ENCODE measurements at regions not wholly inside any gene's neighbourhood (a gene's known extent, or its start where the extent isn't known, plus 50 kb on each side); places are given as distances from the start of the nearest gene placed in this dataset.
A peak's percentile ranks its signal among the peaks of the same experiment; 100 is the strongest.
"Not testable (repeated sequence)": the region's sequence is repeated elsewhere in the genome, so short reads cannot be mapped to it uniquely, and the experiment has no call there.

DNA sequence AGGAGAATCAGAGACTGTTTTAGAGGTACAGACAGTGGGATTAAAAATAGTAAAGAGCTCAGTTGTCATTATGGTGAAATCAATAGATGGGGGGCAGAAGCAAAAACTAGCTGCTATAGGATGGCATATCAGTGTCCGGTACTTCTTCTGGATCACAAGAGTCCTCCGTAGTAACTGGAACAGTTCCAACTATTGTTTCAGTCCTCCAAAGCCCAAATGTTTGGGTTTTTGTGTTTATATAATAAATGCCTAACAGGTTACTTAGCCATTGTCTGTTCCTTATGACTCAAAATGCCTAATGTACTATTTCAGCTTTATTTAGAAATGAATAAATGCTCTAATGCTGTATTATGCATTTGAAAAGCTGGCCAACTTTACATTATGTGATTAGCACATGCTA lies 401.2 kb downstream of the PTH2R start:
- no peak for DNase-seq

DNA sequence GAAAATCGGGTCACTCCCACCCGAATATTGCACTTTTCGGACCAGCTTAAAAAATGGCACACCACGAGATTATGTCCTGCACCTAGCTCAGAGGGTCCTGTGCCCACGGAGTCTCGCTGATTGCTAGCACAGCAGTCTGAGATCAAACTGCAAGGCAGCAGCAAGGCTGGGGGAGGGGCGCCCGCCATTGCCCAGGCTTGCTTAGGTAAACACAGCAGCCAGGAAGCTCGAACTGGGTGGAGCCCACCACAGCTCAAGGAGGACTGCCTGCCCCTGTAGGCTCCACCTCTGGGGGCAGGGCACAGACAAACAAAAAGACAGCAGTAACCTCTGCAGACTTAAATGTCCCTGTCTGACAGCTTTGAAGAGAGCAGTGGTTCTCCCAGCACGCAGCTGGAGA lies 405.3 kb downstream of the PTH2R start:
- not testable (repeated sequence) for DNase-seq

GRCh38 chr2:208819190-208819589 lies 412.6 kb downstream of the PTH2R start:
- DNase-seq, result no peak

DNA sequence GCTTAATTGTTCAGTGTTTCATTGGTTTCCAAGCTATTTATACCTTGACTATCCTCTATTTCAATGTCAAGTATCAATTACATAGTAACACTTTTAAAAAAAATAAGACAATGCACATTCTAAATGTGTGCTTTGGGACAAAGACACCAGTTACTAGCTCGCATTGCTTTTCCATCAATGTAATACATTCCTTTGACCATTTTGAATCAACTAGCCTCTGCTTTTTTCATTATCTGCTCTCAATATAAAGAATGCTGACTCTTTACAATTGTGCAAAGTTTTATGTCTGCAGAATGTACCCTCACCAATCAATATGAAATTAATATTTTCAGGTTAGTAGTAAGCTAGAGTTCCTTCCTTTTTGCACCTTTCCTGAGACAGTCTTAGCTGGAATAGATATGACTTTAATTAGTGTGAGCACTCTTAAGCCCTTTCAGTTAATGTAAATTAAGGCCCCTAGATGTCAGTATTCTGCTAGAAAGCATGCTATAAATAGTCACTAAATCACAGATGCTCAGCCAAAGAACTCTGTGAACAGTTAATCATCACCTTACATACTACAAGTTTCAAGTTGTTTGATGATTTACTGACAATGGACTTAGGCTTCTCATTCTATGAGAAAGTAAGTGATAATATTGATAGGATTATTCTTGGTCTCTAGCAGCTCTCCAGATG lies 413.6 kb downstream of the PTH2R start:
- peak; percentile 54 for DNase-seq

GRCh38 chr2:208827109-208827508 lies 420.5 kb downstream of the PTH2R start:
- no peak for DNase-seq

DNA sequence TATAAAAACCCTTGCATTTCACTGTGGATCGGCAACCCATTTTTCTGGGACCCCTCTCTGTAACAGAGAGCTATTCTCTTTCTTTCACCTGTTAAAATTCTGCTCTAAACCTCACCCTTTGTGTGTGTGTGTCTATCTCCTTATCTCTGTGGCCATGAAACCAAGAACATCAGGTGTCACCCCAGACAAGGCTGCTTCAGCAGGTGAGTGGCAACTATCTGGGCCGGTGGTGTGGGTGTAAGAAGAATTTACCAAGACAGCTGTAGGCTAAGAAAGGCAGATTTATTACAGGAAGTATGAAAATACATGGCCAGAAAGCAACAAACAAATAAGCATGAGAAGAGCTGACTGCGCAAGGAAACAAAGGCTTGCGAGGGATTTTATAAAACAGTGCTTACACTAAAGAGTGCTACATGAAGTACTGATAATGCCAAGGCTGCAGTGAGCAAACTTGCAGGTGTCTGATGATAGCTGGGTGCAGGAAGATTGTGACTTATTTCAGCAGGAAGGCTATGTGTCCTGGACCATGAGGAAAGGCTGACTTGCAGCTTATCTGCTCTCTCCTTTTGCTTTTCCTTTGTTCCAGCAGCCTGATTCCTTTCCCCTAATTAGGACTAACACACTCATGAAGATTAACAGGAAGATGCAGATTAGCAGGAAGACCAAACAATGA lies 421.1 kb downstream of the PTH2R start:
- no peak for DNase-seq

- peak; percentile 1 for DNase-seq
Observed at GRCh38 chr2:208830203-208830602, 423.6 kb downstream of the PTH2R start.

DNA sequence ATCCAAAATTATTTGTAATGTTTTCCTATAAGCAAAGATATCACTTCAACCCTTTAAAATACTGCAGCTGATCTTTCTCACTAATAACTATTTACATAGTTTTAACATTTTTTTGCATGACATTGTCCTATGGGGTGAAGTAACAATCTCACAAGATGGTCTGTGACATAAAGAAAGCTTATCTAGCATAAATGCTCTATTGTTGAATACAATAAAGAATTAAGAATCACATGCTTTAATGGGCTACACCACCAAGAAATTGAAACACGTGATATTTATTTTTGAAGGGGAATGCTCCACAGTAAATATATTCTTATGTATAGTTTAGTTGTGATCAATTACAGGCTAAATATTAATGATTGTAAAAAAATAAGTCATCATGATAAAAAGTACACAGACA lies 441.1 kb downstream of the PTH2R start:
- DNase-seq, result no peak

DNA sequence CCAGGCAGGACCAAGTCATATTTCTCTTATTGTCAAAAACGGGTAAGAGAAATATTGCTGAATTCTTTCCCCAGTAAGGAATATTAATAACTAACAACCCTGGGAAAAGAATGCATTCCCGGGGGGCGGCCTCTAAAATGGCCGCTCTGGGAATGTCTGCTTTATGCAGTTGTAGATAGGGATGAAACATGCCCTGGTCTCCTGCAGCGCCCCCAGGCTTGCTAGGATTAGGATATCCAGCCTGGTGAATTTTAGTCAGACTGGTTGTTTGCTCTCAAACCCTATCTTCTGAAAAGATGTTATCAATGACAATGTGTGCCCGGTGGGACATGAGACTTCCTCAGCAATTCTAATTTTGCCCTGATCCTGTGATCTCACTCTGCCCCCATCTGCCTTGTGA lies 448.1 kb downstream of the PTH2R start:
- no peak for DNase-seq

GRCh38 chr2:208867374-208867773 lies 460.8 kb downstream of the PTH2R start:
- DNase-seq, result no peak

DNA sequence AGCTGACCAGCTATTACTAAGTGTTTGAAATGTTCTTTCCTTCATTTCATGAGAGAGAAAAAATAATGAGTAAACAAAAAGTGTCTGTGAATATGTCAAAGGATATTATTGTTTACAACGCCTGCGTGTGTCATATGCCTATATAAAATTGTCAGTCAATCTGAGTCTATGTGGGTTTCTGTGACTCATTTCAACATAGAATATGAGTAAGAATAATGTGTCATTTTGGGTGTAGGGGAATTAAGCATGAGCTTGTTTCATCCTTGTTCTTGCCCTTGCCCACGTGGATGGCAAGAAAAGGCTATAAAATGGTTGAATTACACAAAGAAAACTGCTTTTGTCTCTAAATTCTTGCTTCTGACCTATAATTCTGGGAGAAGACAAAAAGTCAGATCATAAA lies 466.0 kb downstream of the PTH2R start:
- DNase-seq, result no peak

GRCh38 chr2:208879666-208880065 lies 473.1 kb downstream of the PTH2R start:
- DNase-seq, result no peak

DNA sequence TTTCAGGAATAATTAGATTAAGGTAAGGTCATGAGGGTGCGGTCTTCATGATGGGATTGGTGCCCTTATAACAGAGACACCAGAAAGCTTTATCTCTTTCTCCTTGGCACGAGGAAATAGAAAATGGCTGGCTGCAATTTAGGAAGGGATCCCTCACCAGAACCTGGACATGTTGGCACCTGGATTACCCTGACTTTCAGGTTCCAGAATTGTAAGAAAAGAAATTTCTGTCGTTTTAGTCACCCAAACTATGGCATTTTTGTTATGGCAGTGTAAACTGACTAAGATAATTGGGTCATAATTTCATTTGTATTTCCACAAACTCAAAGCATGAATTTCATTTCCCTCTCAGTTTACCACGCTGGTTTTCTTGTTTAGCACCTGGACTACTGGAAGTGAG lies 473.6 kb downstream of the PTH2R start:
- no peak for DNase-seq

- no peak for DNase-seq
Observed at GRCh38 chr2:208890486-208890885, 483.9 kb downstream of the PTH2R start.

DNA sequence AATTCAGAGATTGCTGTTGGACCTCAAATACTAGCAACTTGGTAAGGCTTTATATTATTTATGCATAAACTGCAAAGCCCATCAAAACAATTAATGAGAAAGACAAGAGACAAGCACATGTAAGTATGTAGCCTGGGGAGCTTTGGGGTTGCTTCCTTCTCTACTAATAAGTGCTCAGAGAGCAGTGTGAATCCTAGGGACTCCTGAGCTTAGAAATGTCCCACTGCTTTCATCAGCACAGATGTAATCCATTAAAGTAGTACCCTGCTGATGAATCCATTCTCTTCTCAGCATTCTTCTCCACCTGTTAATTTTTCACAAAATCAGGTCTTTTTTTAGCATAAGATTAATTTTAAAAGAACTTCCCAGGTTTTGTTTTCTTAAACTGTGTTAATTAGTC lies 485.6 kb downstream of the PTH2R start:
- no peak for DNase-seq

DNA sequence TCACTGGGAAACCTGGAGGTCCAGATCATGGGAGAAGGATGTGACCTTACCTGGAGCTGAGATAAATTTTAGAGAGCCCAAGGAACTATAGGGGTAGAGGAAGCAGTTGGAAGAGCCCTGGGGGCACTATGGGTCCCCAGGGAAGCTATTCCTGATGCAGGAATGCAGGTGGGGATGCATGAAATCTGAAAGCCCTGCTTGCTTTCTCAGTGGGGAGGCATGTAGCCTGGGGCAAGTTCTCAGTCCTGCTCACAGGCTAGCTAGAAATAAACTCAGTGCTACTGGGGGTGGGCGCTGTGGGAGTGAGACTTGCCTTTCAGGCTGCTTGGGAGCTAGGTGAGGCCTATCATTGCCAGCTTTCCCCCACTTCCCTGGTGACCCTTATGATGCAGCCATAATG lies 499.7 kb downstream of the PTH2R start:
- DNase-seq, result peak; percentile 41

GRCh38 chr2:208915401-208915800 lies 508.4 kb upstream of the MAP2 start:
- DNase-seq, result no peak

DNA sequence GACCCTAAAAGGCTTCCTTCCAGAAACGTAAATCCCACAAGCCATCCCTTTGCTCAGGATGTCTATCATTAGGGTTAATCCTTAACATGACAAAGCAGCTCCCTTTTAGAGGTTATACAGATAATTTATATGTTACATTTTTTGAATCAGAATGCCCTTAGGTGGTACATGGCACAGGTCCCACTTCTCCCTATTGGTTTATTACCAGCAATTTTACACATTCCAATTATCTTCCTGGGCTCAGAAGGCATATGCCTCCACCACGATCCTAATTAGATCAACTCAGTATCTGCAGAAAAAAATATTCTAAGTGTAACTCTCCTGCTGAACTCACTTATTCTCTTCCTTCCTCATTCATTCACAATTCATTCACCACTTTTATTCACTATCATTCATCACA lies 507.0 kb upstream of the MAP2 start:
- peak; percentile 40 for DNase-seq

DNA sequence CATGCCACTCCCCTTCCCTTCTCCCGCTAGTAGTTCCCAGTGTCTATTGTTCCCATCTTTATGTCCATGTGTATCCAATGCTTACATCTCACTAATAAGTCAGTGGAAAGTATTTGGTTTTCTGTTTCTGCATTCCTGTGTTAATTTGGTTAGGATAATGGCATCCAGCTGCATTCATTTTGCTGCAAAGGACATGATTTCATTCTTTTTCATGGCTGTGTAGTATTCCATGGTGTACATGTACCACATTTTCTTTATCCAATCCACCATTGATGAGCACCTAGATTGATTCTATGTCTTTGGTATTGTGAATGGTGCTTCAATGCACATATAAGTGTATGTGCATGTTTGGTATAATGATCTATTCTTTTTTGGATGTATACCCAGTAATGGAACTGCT lies 502.5 kb upstream of the MAP2 start:
- DNase-seq, result not testable (repeated sequence)

- no peak for DNase-seq
Observed at GRCh38 chr2:208927867-208928266, 496.0 kb upstream of the MAP2 start.

- DNase-seq, result no peak
Observed at GRCh38 chr2:208929139-208929864, 494.5 kb upstream of the MAP2 start.

GRCh38 chr2:208929894-208930427 lies 493.9 kb upstream of the MAP2 start:
- DNase-seq, result no peak

DNA sequence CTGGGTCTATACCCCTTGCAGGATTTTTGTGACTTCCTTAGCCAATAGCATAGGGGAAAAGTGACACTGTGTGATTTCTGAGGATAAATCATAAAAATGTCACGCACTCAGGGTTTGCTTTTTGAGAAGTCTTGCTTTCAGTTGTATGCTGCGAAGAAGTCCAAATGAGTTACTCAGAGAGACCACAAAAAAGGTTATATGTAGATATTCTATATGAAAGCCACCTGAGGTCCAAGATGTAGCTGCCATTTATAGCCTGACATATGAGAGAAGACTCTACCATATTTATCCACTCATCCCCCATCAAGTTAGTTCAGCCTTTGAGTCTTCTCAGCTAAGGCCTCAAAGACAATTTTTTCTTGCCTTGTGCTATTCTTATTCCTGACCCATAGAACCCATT lies 488.3 kb upstream of the MAP2 start:
- no peak for DNase-seq

GRCh38 chr2:208937521-208937920 lies 486.3 kb upstream of the MAP2 start:
- DNase-seq, result no peak
